ENCODE measurements at regions not wholly inside any gene's neighbourhood (a gene's known extent, or its start where the extent isn't known, plus 50 kb on each side); places are given as distances from the start of the nearest gene placed in this dataset.

GRCh38 chr3:40920041-40920440, 279.3 kb upstream of the CTNNB1 start:
- DNase-seq = no peak

GRCh38 chr3:40921251-40921650, 278.1 kb upstream of the CTNNB1 start:
- Histone ChIP-seq H3K4me3 (no peak overlapping the region), H3K4me1 (no peaks in the 10 kb centered on the region), H3K27ac (no peak overlapping the region), H3K9me3 (no peaks in the 10 kb centered on the region), H3K36me3 (ENCODE audit: low read depth, missing control alignments) (no peaks in the 10 kb centered on the region), H3K27me3 (no peaks in the 10 kb centered on the region)
- intact Hi-C loops (cut with DNase I; ENCODE audit: low total_unique reads) = no loop called here
- WGBS, 2 donors = 88 to 90% methylated on average over 3 of the region's 3 CpGs
- no peak for DNase-seq
- no peak for TF ChIP-seq POLR2A (IDR thresholded peaks at IDR 0.05)
- TF ChIP-seq, protein P1, sequence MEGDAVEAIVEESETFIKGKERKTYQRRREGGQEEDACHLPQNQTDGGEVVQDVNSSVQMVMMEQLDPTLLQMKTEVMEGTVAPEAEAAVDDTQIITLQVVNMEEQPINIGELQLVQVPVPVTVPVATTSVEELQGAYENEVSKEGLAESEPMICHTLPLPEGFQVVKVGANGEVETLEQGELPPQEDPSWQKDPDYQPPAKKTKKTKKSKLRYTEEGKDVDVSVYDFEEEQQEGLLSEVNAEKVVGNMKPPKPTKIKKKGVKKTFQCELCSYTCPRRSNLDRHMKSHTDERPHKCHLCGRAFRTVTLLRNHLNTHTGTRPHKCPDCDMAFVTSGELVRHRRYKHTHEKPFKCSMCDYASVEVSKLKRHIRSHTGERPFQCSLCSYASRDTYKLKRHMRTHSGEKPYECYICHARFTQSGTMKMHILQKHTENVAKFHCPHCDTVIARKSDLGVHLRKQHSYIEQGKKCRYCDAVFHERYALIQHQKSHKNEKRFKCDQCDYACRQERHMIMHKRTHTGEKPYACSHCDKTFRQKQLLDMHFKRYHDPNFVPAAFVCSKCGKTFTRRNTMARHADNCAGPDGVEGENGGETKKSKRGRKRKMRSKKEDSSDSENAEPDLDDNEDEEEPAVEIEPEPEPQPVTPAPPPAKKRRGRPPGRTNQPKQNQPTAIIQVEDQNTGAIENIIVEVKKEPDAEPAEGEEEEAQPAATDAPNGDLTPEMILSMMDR (IDR thresholded peaks at IDR 0.05) = no peak

More at GRCh38 chr3:40920041-40920440, 279.3 kb upstream of the CTNNB1 start:
- H3K9me3 ChIP-seq = no peaks in the 10 kb centered on the region
- TF ChIP-seq POLR2A (IDR thresholded peaks at IDR 0.05) = no peak
- TF ChIP-seq, protein P1 (IDR thresholded peaks at IDR 0.05) = no peak
- WGBS, 2 donors = 68 to 85% methylated on average over 2 of the region's 2 CpGs
- H3K4me3 ChIP-seq = no peak overlapping the region
- no peaks in the 10 kb centered on the region for H3K27me3 ChIP-seq
- no peaks in the 10 kb centered on the region for H3K36me3 ChIP-seq (ENCODE audit: low read depth, missing control alignments)
- H3K4me1 ChIP-seq = no peaks in the 10 kb centered on the region
- H3K27ac ChIP-seq = no peak overlapping the region
- intact Hi-C loops (cut with DNase I; ENCODE audit: low total_unique reads) = no loop called here

DNA sequence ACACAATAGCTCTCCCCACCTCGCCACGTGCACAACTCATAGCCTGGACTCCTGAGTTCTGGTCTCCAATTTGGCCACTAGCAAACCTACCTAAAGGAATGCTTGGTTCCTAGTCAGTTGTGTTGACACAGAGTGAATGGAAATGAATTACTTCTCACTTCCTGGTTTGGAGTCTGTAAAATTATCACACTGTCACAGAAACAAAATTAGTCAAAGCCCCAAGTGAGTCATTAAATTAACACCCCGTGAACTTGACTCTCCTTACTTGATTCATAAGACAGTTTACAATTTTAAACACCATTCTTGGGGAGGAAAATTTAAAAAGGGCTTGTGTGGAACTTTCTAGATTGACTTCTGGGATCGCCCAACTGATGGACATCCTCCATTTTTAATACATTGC, 276.2 kb upstream of the CTNNB1 start:
- no peaks in the 10 kb centered on the region for H3K4me1 ChIP-seq
- TF ChIP-seq, protein P1 (IDR thresholded peaks at IDR 0.05) = no peak
- TF ChIP-seq POLR2A (IDR thresholded peaks at IDR 0.05) = no peak
- no peak for DNase-seq
- 90 to 97% methylated on average over 4 of the region's 4 CpGs for WGBS, 2 donors
- H3K27me3 ChIP-seq = no peaks in the 10 kb centered on the region
- H3K36me3 ChIP-seq (ENCODE audit: low read depth, missing control alignments) = no peaks in the 10 kb centered on the region
- H3K9me3 ChIP-seq = no peaks in the 10 kb centered on the region
- no peak overlapping the region for H3K4me3 ChIP-seq
- no peak overlapping the region for H3K27ac ChIP-seq
- intact Hi-C loops (cut with DNase I; ENCODE audit: low total_unique reads) = no loop called here

GRCh38 chr3:40923651-40924050, 275.7 kb upstream of the CTNNB1 start:
- intact Hi-C loops (cut with DNase I; ENCODE audit: low total_unique reads) = no loop called here
- 94 to 97% methylated on average over 3 to 4 of the region's 4 CpGs for WGBS, 2 donors
- Histone ChIP-seq H3K36me3 (ENCODE audit: low read depth, missing control alignments) (no peaks in the 10 kb centered on the region), H3K27ac (no peak overlapping the region), H3K27me3 (no peaks in the 10 kb centered on the region), H3K4me1 (no peaks in the 10 kb centered on the region), H3K9me3 (no peaks in the 10 kb centered on the region), H3K4me3 (no peak overlapping the region)
- no peak for DNase-seq
- TF ChIP-seq, protein P1 (IDR thresholded peaks at IDR 0.05) = no peak
- TF ChIP-seq POLR2A (IDR thresholded peaks at IDR 0.05) = no peak

GRCh38 chr3:40924559-40925141, 274.7 kb upstream of the CTNNB1 start:
- no peak for DNase-seq
- Histone ChIP-seq H3K9me3 (no peaks in the 10 kb centered on the region), H3K4me1 (no peaks in the 10 kb centered on the region), H3K4me3 (no peak overlapping the region), H3K36me3 (ENCODE audit: low read depth, missing control alignments) (no peaks in the 10 kb centered on the region), H3K27ac (no peak overlapping the region), H3K27me3 (no peaks in the 10 kb centered on the region)
- intact Hi-C loops (cut with DNase I; ENCODE audit: low total_unique reads) = no loop called here
- TF ChIP-seq, protein P1 (IDR thresholded peaks at IDR 0.05) = no peak
- TF ChIP-seq POLR2A (IDR thresholded peaks at IDR 0.05) = no peak
- WGBS, 2 donors = 44 to 59% methylated on average over 3 of the region's 3 CpGs

Measured in testis (tissue), 2 donors.